NCI-H2081 treated with DMSO at 0.1 percent for 48 hours (cell line): ENCODE measurements at regions not wholly inside any gene's neighbourhood (a gene's known extent, or its start where the extent isn't known, plus 50 kb on each side); places are given as distances from the start of the nearest gene placed in this dataset.

ENCODE experiments used
- DNase-seq: peaks from one replicate; lab custom pipeline; 2025; lab: John Stamatoyannopoulos, UW

GRCh38 chr20:10954137-10954840 is 280.5 kb upstream of the JAG1 start:
- no peak for DNase-seq

GRCh38 chr20:10954908-10955580 is 281.2 kb upstream of the JAG1 start:
- no peak for DNase-seq

GRCh38 chr20:10958279-10958678 is 284.5 kb upstream of the JAG1 start:
- no peak for DNase-seq

GRCh38 chr20:10960416-10960815 is 286.6 kb upstream of the JAG1 start:
- DNase-seq, result no peak

GRCh38 chr20:10961651-10962288 is 288.0 kb upstream of the JAG1 start:
- no peak for DNase-seq

GRCh38 chr20:10962937-10963336 is 289.1 kb upstream of the JAG1 start:
- DNase-seq, result no peak

GRCh38 chr20:10963717-10964266 is 290.0 kb upstream of the JAG1 start:
- DNase-seq, result no peak

GRCh38 chr20:10965936-10966470 is 292.2 kb upstream of the JAG1 start:
- no peak for DNase-seq

GRCh38 chr20:10970109-10970508 is 296.3 kb upstream of the JAG1 start:
- DNase-seq, result no peak

GRCh38 chr20:10971096-10971495 is 297.3 kb upstream of the JAG1 start:
- DNase-seq, result no peak

GRCh38 chr20:10972219-10972860 is 298.5 kb upstream of the JAG1 start:
- DNase-seq, result no peak

- DNase-seq, result no peak
Observed at GRCh38 chr20:10976051-10976450, 302.3 kb upstream of the JAG1 start.

GRCh38 chr20:10978019-10978702 is 304.4 kb upstream of the JAG1 start:
- no peak for DNase-seq

GRCh38 chr20:10978713-10979112 is 304.9 kb upstream of the JAG1 start:
- DNase-seq, result no peak

GRCh38 chr20:10982692-10983091 is 308.9 kb upstream of the JAG1 start:
- DNase-seq, result no peak

- DNase-seq, result no peak
Observed at GRCh38 chr20:10984294-10984693, 310.5 kb upstream of the JAG1 start.

GRCh38 chr20:10984913-10985312 is 311.1 kb upstream of the JAG1 start:
- DNase-seq, result no peak

- no peak for DNase-seq
Observed at GRCh38 chr20:10985536-10985935, 311.7 kb upstream of the JAG1 start.

GRCh38 chr20:10986586-10986985 is 312.8 kb upstream of the JAG1 start:
- DNase-seq, result no peak

GRCh38 chr20:10987651-10988383 is 314.0 kb upstream of the JAG1 start:
- DNase-seq, result no peak
